ENCODE measurements at regions not wholly inside any gene's neighbourhood (a gene's known extent, or its start where the extent isn't known, plus 50 kb on each side); places are given as distances from the start of the nearest gene placed in this dataset.

- TF ChIP-seq, protein P1, sequence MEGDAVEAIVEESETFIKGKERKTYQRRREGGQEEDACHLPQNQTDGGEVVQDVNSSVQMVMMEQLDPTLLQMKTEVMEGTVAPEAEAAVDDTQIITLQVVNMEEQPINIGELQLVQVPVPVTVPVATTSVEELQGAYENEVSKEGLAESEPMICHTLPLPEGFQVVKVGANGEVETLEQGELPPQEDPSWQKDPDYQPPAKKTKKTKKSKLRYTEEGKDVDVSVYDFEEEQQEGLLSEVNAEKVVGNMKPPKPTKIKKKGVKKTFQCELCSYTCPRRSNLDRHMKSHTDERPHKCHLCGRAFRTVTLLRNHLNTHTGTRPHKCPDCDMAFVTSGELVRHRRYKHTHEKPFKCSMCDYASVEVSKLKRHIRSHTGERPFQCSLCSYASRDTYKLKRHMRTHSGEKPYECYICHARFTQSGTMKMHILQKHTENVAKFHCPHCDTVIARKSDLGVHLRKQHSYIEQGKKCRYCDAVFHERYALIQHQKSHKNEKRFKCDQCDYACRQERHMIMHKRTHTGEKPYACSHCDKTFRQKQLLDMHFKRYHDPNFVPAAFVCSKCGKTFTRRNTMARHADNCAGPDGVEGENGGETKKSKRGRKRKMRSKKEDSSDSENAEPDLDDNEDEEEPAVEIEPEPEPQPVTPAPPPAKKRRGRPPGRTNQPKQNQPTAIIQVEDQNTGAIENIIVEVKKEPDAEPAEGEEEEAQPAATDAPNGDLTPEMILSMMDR (conservative IDR thresholded peaks at IDR 0.05; ENCODE audit: low read depth, low read length), result no peak
- TF ChIP-seq EZH2 (IDR thresholded peaks at IDR 0.05; ENCODE audit: borderline replicate concordance, low read depth, low read length, poor library complexity, severe bottlenecking), result no peak
- H3K27me3 ChIP-seq (replicated peaks; ENCODE audit: insufficient read depth, low read depth, low read length, poor library complexity), result no peaks in the 10 kb centered on the region
- H3K27ac ChIP-seq (ENCODE audit: low read depth, low read length, poor library complexity, severe bottlenecking), result no peak overlapping the region
- POLR2A ChIA-PET (ENCODE audit: low non-redundant PET), result no interaction called here
- CTCF ChIA-PET, result no interaction called here
- H3K36me3 ChIP-seq (ENCODE audit: insufficient read depth, low read length, poor library complexity, severe bottlenecking), result no peaks in the 10 kb centered on the region
- intact Hi-C loops (cut with micrococcal nuclease; ENCODE audit: unreplicated experiment), result no loop called here
- no peaks in the 10 kb centered on the region for H3K4me1 ChIP-seq (ENCODE audit: insufficient read depth, low read length, poor library complexity, severe bottlenecking)
- H3K4me3 ChIP-seq (ENCODE audit: low read depth, low read length, poor library complexity, severe bottlenecking), result no peak overlapping the region
- no TSS peak for BruUV-seq (replicated peaks)
- DNase-seq (ENCODE audit: low spot score), result no peak
- H3K9me3 ChIP-seq (ENCODE audit: low read depth, low read length, poor library complexity, severe bottlenecking), result peaks cover 31% of the 10 kb centered on the region
Measured at GRCh38 chrX:1052021-1052420, 160.4 kb downstream of the CRLF2 start.

DNA sequence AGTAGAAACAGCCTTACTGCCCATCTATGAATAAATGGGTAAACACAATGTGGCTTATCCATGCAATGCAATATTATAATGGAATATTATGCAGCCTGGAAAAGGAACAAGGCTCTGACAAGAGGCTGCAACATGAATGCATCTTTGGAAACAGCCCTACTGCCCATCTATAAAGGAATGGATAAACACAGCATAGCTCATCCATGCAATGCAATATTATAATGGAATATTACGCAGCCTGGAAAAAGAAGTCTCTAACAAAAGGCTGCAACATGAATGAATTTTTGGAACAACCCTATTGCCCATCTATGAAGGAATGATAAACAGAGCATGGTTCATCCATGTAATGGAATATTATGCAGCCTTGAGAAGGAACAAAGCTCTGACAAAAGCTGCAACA is 161.0 kb downstream of the CRLF2 start:
- CTCF ChIA-PET, result no interaction called here
- Histone ChIP-seq H3K36me3 (ENCODE audit: insufficient read depth, low read length, poor library complexity, severe bottlenecking) (no peaks in the 10 kb centered on the region), H3K27ac (ENCODE audit: low read depth, low read length, poor library complexity, severe bottlenecking) (no peak overlapping the region), H3K27me3 (replicated peaks; ENCODE audit: insufficient read depth, low read depth, low read length, poor library complexity) (no peaks in the 10 kb centered on the region), H3K4me3 (ENCODE audit: low read depth, low read length, poor library complexity, severe bottlenecking) (no peak overlapping the region), H3K4me1 (ENCODE audit: insufficient read depth, low read length, poor library complexity, severe bottlenecking) (no peaks in the 10 kb centered on the region), H3K9me3 (ENCODE audit: low read depth, low read length, poor library complexity, severe bottlenecking) (peaks cover 31% of the 10 kb centered on the region)
- no peak for TF ChIP-seq EZH2 (IDR thresholded peaks at IDR 0.05; ENCODE audit: borderline replicate concordance, low read depth, low read length, poor library complexity, severe bottlenecking)
- TF ChIP-seq, protein P1 (conservative IDR thresholded peaks at IDR 0.05; ENCODE audit: low read depth, low read length), result no peak
- POLR2A ChIA-PET (ENCODE audit: low non-redundant PET), result no interaction called here
- intact Hi-C loops (cut with micrococcal nuclease; ENCODE audit: unreplicated experiment), result no loop called here
- BruUV-seq (replicated peaks), result no TSS peak
- no peak for DNase-seq (ENCODE audit: low spot score)

- H3K27ac ChIP-seq (ENCODE audit: low read depth, low read length, poor library complexity, severe bottlenecking), result no peak overlapping the region
- H3K9me3 ChIP-seq (ENCODE audit: low read depth, low read length, poor library complexity, severe bottlenecking), result peaks cover 17% of the 10 kb centered on the region
- TF ChIP-seq, protein P1 (conservative IDR thresholded peaks at IDR 0.05; ENCODE audit: low read depth, low read length), result no peak
- no peak for TF ChIP-seq EZH2 (IDR thresholded peaks at IDR 0.05; ENCODE audit: borderline replicate concordance, low read depth, low read length, poor library complexity, severe bottlenecking)
- DNase-seq (ENCODE audit: low spot score), result no peak
- POLR2A ChIA-PET (ENCODE audit: low non-redundant PET), result no interaction called here
- no peak overlapping the region for H3K4me3 ChIP-seq (ENCODE audit: low read depth, low read length, poor library complexity, severe bottlenecking)
- H3K36me3 ChIP-seq (ENCODE audit: insufficient read depth, low read length, poor library complexity, severe bottlenecking), result no peaks in the 10 kb centered on the region
- BruUV-seq (replicated peaks), result no TSS peak
- no peaks in the 10 kb centered on the region for H3K27me3 ChIP-seq (replicated peaks; ENCODE audit: insufficient read depth, low read depth, low read length, poor library complexity)
- H3K4me1 ChIP-seq (ENCODE audit: insufficient read depth, low read length, poor library complexity, severe bottlenecking), result no peaks in the 10 kb centered on the region
- intact Hi-C loops (cut with micrococcal nuclease; ENCODE audit: unreplicated experiment), result no loop called here
- CTCF ChIA-PET, result no interaction called here
Measured at GRCh38 chrX:1045680-1046314, 166.7 kb downstream of the CRLF2 start.

Measured in A673 (cell line).